ENCODE measurements at regions not wholly inside any gene's neighbourhood (a gene's known extent, or its start where the extent isn't known, plus 50 kb on each side); places are given as distances from the start of the nearest gene placed in this dataset.

- TF ChIP-seq CTCF (IDR thresholded peaks at IDR 0.05; ENCODE audit: insufficient read depth, low read depth, low read length) (no peak), EZH2 (IDR thresholded peaks at IDR 0.05; ENCODE audit: insufficient read depth, low read length) (no peak)
These were observed 356.0 kb downstream of the ADAM29 start for GRCh38 chr4:175273995-175274753.
